ENCODE measurements at regions not wholly inside any gene's neighbourhood (a gene's known extent, or its start where the extent isn't known, plus 50 kb on each side); places are given as distances from the start of the nearest gene placed in this dataset.

DNA sequence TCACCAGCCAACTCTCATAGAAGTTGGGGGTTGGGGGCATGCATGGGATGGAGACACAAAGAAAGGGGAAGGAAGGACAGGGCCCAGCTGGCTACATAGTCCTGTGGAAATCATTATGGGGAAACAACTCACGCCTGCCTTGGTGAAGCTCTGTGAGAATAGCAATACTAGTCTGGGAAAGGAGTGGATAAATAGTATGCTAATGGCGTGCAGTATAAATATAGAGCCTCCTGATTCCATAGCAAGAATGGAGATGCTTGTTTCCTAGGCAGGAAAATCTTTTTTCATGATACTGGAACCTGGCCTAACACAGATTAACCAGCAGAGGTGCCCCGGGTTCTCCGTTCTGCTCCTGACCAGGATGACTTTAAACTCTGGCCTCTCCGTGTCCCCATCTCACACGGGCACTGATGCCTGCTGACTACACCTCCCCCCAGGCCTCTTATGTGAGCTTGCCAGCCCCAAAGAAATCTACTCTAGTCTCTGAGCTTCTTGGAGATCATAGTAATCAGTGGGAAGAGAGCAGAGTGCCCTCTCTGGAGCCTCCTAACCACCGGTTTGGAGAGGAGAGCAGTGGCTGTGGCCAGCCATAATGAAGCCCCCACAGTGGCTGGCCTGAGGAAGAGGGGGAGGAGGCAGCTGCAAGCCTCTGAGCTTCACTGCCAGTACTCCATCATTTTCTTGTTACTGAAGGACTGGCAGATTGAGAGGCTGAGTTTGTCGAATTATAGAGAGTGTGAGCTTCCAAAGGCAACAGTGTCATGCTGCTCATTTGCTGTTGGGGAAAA is 355.0 kb upstream of the SEMA6D start:
- H3K36me3 ChIP-seq (ENCODE audit: insufficient read depth, low read depth, low read length) = no peaks in the 10 kb centered on the region
- no peaks in the 10 kb centered on the region for H3K27me3 ChIP-seq (ENCODE audit: insufficient read depth, low read length)
- no peak overlapping the region for H3K4me3 ChIP-seq (ENCODE audit: low read length)
- H3K4me1 ChIP-seq (ENCODE audit: insufficient read depth, low read length) = no peaks in the 10 kb centered on the region
- H3K9ac ChIP-seq (ENCODE audit: low read depth, low read length) = no peak overlapping the region
- H3K27ac ChIP-seq (ENCODE audit: low read length) = no peak overlapping the region
- H3K9me3 ChIP-seq (ENCODE audit: insufficient read depth, low read depth, low read length) = no peaks in the 10 kb centered on the region

DNA sequence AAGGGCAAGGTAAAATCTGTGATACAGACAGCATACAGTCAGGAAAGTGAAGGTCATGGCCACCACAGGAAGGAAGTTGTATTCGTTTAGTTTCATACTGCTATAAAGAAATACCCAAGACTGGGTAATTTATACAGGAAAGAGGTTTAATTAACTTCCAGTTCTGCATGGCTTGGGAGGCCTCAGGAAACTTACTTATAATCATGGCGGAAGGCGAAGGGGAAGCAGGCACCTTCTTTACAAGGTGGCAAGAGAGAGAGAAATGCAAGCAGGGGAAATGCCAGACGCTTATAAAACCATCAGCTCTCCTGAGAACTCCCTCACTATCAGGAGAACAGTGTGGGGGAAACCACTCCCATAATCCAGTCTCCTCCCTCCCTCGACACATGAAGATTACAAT is 353.7 kb upstream of the SEMA6D start:
- H3K4me3 ChIP-seq (ENCODE audit: low read length) = no peak overlapping the region
- no peak overlapping the region for H3K9ac ChIP-seq (ENCODE audit: low read depth, low read length)
- H3K4me1 ChIP-seq (ENCODE audit: insufficient read depth, low read length) = no peaks in the 10 kb centered on the region
- no peak overlapping the region for H3K27ac ChIP-seq (ENCODE audit: low read length)
- H3K9me3 ChIP-seq (ENCODE audit: insufficient read depth, low read depth, low read length) = no peaks in the 10 kb centered on the region
- no peaks in the 10 kb centered on the region for H3K36me3 ChIP-seq (ENCODE audit: insufficient read depth, low read depth, low read length)
- no peaks in the 10 kb centered on the region for H3K27me3 ChIP-seq (ENCODE audit: insufficient read depth, low read length)

DNA sequence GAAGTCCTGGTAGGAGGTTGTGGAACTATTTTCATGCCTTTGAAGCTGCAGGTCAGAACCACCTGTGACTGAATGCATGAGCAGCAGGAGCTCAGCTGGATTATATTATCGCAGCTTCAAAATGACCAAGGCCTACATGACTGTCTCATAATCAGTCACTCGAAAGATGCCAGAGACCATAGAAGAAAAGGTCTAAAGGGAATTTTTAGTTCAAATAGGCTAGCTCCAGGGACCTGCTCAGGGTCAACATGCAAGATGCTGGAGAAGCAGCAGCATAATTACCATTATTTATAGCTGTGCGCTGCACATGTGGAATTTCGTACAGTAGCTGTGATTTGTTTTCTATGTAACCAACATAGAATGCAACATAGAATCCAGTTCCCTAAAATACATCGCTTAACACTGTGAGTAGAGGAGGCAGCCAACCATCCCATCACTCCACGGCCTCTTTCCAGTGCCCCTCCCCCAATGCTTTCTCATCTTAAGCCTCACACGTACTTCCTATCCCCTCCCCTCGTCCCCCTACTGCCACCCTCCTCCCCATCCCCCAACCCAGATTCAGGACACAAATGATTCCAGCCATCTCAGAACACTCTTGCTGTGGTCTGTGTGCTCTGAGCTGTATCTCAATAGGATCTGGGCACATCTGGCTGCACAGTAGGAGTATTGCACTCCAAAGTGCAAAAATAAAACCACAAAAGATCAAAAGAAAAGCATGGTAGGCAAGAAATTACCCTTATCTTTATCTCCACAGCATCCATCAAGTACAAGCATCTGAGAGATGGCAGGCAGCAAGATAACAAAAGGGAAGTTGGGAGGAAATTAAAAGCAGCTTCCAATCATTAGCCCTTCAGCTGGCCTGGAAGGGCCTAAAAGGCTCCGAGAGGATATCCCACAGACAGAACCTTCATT is 352.8 kb upstream of the SEMA6D start:
- H3K4me3 ChIP-seq (ENCODE audit: low read length) = no peak overlapping the region
- no peaks in the 10 kb centered on the region for H3K27me3 ChIP-seq (ENCODE audit: insufficient read depth, low read length)
- H3K9ac ChIP-seq (ENCODE audit: low read depth, low read length) = no peak overlapping the region
- H3K4me1 ChIP-seq (ENCODE audit: insufficient read depth, low read length) = no peaks in the 10 kb centered on the region
- no peak overlapping the region for H3K27ac ChIP-seq (ENCODE audit: low read length)
- H3K36me3 ChIP-seq (ENCODE audit: insufficient read depth, low read depth, low read length) = no peaks in the 10 kb centered on the region
- H3K9me3 ChIP-seq (ENCODE audit: insufficient read depth, low read depth, low read length) = no peaks in the 10 kb centered on the region

DNA sequence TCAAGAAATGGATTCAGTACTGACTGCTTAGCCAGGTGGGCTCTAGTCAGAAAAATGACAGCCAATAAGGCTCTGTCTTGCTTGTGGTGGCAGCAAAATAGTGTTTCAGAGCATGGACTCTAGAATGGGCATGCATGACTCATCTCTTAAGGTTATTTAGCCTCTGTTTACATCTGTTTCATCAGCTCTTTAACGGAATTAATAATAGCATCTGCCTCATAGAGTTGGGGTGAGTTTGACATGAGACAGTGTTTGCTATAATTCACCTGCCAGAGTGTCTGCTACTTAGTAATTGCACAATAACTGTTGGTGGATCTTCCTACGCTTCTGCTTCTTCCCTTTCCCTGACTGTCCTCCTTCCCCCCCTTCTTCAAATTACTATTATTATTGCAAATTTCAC is 350.4 kb upstream of the SEMA6D start:
- no peaks in the 10 kb centered on the region for H3K36me3 ChIP-seq (ENCODE audit: insufficient read depth, low read depth, low read length)
- H3K4me1 ChIP-seq (ENCODE audit: insufficient read depth, low read length) = no peaks in the 10 kb centered on the region
- no peaks in the 10 kb centered on the region for H3K9me3 ChIP-seq (ENCODE audit: insufficient read depth, low read depth, low read length)

DNA sequence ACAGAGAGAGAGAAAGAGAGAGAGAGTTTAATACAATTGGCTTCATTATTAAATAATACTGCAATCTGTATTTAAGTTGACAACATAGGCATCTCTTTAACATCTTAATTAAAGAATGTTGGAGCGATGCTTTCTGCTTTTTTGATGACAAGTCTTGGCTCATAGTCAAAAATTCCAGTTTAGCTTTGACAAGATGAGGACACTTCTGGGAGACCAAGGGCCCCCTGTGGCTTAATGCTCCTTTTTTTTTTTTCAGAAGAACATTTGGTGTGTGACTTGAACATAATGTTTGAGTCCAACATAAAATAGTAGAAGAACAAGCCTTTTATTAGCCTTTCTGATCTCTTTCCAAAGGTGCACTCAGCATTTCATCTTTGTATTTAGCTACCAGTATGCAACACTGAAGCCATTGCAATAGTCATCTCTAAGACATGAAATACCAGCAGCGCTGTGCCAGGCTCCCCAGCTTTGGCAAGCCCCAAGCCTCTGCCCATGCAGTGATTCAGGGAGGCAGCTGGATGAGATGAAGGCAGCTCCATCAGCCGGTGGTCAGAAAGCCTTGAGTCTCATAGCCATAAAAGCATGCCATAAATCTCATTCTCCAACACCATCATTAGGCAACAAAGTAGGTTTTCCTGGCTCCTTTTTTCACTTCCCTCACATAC is 349.4 kb upstream of the SEMA6D start:
- no peak overlapping the region for H3K9ac ChIP-seq (ENCODE audit: low read depth, low read length)
- no peaks in the 10 kb centered on the region for H3K27me3 ChIP-seq (ENCODE audit: insufficient read depth, low read length)
- no peaks in the 10 kb centered on the region for H3K4me1 ChIP-seq (ENCODE audit: insufficient read depth, low read length)
- H3K9me3 ChIP-seq (ENCODE audit: insufficient read depth, low read depth, low read length) = no peaks in the 10 kb centered on the region
- no peak overlapping the region for H3K27ac ChIP-seq (ENCODE audit: low read length)
- no peaks in the 10 kb centered on the region for H3K36me3 ChIP-seq (ENCODE audit: insufficient read depth, low read depth, low read length)
- no peak overlapping the region for H3K4me3 ChIP-seq (ENCODE audit: low read length)

More for the DNA sequence above, 350.4 kb upstream of the SEMA6D start:
- H3K4me3 ChIP-seq (ENCODE audit: low read length) = no peak overlapping the region
- no peaks in the 10 kb centered on the region for H3K27me3 ChIP-seq (ENCODE audit: insufficient read depth, low read length)
- no peak overlapping the region for H3K27ac ChIP-seq (ENCODE audit: low read length)
- no peak overlapping the region for H3K9ac ChIP-seq (ENCODE audit: low read depth, low read length)

DNA sequence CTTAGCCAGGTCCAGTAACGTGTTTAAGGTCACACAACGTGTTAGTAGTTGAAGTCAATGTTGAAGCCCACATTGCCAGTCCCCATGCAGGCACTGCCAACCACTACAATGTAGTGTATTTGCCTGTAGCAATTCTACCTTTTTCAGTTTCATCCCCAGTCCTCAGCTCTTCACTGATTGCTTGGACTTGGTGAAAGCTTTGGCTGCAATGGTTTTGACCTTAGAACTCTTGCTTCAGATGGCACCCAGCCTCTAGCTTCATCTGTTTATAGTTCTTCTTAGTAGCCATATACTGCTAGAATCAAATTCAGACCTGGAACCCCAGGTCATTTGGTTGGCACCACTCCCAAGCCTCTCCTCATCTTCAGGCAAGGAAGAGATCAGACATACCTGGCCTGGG is 345.4 kb upstream of the SEMA6D start:
- H3K27me3 ChIP-seq (ENCODE audit: insufficient read depth, low read length) = no peaks in the 10 kb centered on the region

DNA sequence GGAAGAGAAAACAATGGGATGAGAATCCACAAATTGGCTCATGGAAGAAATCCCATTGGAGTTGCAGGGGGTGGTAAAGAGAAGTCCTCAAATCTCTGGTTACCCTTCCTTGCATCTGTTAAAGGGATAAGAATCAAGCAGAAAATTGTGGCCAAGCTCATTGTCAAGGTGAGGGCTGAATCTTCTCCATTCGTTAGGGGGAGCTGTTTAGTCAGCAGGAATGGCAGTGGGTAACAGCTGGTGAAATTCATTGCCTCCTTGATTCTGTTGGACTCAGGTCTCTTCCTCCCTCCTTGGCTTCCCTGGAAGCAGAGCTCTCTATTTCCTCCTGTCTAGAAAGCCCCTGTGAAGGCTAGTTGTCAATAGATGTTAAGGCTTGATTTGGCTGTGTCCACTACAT is 343.1 kb upstream of the SEMA6D start:
- Histone ChIP-seq H3K4me1 (ENCODE audit: insufficient read depth, low read length) (no peaks in the 10 kb centered on the region), H3K9ac (ENCODE audit: low read depth, low read length) (no peak overlapping the region), H3K4me3 (ENCODE audit: low read length) (no peak overlapping the region), H3K27me3 (ENCODE audit: insufficient read depth, low read length) (no peaks in the 10 kb centered on the region), H3K36me3 (ENCODE audit: insufficient read depth, low read depth, low read length) (no peaks in the 10 kb centered on the region), H3K9me3 (ENCODE audit: insufficient read depth, low read depth, low read length) (no peaks in the 10 kb centered on the region), H3K27ac (ENCODE audit: low read length) (no peak overlapping the region)

More for the DNA sequence above, 345.4 kb upstream of the SEMA6D start:
- no peaks in the 10 kb centered on the region for H3K4me1 ChIP-seq (ENCODE audit: insufficient read depth, low read length)
- no peaks in the 10 kb centered on the region for H3K36me3 ChIP-seq (ENCODE audit: insufficient read depth, low read depth, low read length)
- no peak overlapping the region for H3K27ac ChIP-seq (ENCODE audit: low read length)
- no peak overlapping the region for H3K9ac ChIP-seq (ENCODE audit: low read depth, low read length)
- no peak overlapping the region for H3K4me3 ChIP-seq (ENCODE audit: low read length)
- no peaks in the 10 kb centered on the region for H3K9me3 ChIP-seq (ENCODE audit: insufficient read depth, low read depth, low read length)

DNA sequence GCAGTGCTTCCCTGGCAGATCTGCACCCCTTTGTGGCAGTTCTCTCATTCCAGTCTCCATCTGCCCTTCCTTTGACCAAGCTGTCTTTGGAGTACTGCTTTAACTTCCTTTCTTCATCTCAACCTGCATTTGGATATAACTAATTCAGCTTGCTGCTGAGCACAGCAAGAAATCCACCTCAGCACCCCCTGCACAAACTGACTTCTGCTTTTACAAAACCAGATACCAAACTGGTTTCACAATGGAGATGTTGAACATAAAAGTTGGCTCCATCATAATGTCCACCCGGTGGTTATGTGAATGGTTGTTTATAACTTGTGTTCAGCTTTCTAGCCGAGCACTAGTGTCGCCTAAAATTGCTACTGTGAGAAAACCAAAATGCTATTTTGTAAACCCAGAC is 341.1 kb upstream of the SEMA6D start:
- no peak overlapping the region for H3K4me3 ChIP-seq (ENCODE audit: low read length)
- H3K27me3 ChIP-seq (ENCODE audit: insufficient read depth, low read length) = no peaks in the 10 kb centered on the region
- no peak overlapping the region for H3K9ac ChIP-seq (ENCODE audit: low read depth, low read length)
- no peaks in the 10 kb centered on the region for H3K4me1 ChIP-seq (ENCODE audit: insufficient read depth, low read length)
- no peaks in the 10 kb centered on the region for H3K36me3 ChIP-seq (ENCODE audit: insufficient read depth, low read depth, low read length)
- no peak overlapping the region for H3K27ac ChIP-seq (ENCODE audit: low read length)
- no peaks in the 10 kb centered on the region for H3K9me3 ChIP-seq (ENCODE audit: insufficient read depth, low read depth, low read length)

DNA sequence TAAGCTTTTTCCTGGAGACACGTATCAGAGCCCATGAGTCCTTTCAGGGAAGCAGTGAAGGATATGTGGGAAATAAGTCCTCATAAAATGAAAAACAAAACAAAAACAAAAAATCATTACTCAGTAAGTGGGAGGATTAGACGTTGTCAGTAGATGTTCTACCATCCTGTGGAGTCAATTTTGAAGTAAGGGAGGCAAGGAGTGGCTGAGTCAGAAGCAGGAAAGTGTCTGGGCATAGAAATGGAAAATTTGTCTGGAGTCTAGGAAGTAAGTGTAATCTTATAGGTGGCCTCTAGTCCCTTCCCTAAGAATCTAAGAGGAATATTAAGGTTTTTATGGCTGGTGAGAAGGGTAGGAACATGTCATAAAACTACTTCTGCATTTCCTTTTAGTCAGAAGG is 339.8 kb upstream of the SEMA6D start:
- Histone ChIP-seq H3K27me3 (ENCODE audit: insufficient read depth, low read length) (no peaks in the 10 kb centered on the region), H3K4me1 (ENCODE audit: insufficient read depth, low read length) (no peaks in the 10 kb centered on the region), H3K4me3 (ENCODE audit: low read length) (no peak overlapping the region), H3K9ac (ENCODE audit: low read depth, low read length) (no peak overlapping the region), H3K9me3 (ENCODE audit: insufficient read depth, low read depth, low read length) (no peaks in the 10 kb centered on the region), H3K36me3 (ENCODE audit: insufficient read depth, low read depth, low read length) (no peaks in the 10 kb centered on the region), H3K27ac (ENCODE audit: low read length) (no peak overlapping the region)

DNA sequence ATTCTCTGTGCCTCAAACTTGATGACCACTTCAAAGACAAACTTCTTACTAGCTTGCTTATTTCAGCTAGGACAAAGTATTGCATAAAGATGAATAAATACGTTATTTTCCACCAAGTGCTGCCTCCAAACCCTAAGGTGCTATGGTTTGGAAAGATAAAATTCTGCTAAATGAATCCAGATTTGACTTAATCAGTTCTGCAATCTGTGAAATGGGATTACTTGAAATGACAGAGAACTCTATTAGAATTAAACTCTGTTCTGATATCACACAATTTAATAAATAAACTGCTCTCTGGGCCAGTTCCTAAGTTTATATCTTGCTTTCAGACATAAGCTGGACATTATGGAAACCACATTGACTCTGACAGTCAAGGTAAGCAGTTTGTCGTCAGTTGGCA is 338.8 kb upstream of the SEMA6D start:
- no peaks in the 10 kb centered on the region for H3K4me1 ChIP-seq (ENCODE audit: insufficient read depth, low read length)
- H3K27ac ChIP-seq (ENCODE audit: low read length) = no peak overlapping the region
- H3K4me3 ChIP-seq (ENCODE audit: low read length) = no peak overlapping the region
- no peaks in the 10 kb centered on the region for H3K36me3 ChIP-seq (ENCODE audit: insufficient read depth, low read depth, low read length)
- H3K27me3 ChIP-seq (ENCODE audit: insufficient read depth, low read length) = no peaks in the 10 kb centered on the region
- no peaks in the 10 kb centered on the region for H3K9me3 ChIP-seq (ENCODE audit: insufficient read depth, low read depth, low read length)
- no peak overlapping the region for H3K9ac ChIP-seq (ENCODE audit: low read depth, low read length)

DNA sequence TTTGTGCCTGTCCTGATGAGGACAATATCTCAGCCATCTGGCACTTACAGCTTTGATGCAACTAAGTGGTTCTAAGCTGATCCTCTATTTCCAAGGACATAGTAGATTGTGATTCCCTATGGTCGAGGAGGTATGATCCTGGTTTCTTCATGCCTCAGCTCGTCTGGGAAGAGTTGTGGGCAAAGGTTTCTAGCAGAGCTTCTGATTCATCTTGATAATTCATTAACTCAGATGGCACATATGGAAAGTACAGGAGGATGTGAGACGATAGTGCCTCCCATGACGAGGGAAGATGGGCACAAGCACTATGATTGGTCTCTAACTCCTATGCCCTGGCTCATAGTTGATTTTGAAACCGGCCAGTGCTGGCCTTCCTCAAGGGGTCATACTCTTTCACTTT is 334.2 kb upstream of the SEMA6D start:
- no peaks in the 10 kb centered on the region for H3K4me1 ChIP-seq (ENCODE audit: insufficient read depth, low read length)
- no peaks in the 10 kb centered on the region for H3K9me3 ChIP-seq (ENCODE audit: insufficient read depth, low read depth, low read length)
- H3K27me3 ChIP-seq (ENCODE audit: insufficient read depth, low read length) = no peaks in the 10 kb centered on the region
- H3K36me3 ChIP-seq (ENCODE audit: insufficient read depth, low read depth, low read length) = no peaks in the 10 kb centered on the region
- no peak overlapping the region for H3K9ac ChIP-seq (ENCODE audit: low read depth, low read length)
- H3K27ac ChIP-seq (ENCODE audit: low read length) = no peak overlapping the region
- no peak overlapping the region for H3K4me3 ChIP-seq (ENCODE audit: low read length)

Data from iPS-20b (cell line).